Natural killer cell treated with Interleukin-12 subunit alpha and Interleukin-12 subunit beta and Interleukin-15 and Interleukin-18, amount 100 ng/mL, for 72 hours (primary cell): ENCODE measurements at regions not wholly inside any gene's neighbourhood (a gene's known extent, or its start where the extent isn't known, plus 50 kb on each side); places are given as distances from the start of the nearest gene placed in this dataset.
"Not testable (repeated sequence)": the region's sequence is repeated elsewhere in the genome, so short reads cannot be mapped to it uniquely, and the experiment has no call there.

Experiments used
- ATAC-seq, 2 donors: fragments of 150-1000 bp; cut with Tn5 transposase in 1 of 2; sonication (Bioruptor Pico), chemical (Tn5 transposase) in 1 of 2; 2 replicates each; pipeline ENCODE4 v1.10.0; 2021
- DNase-seq: peaks from one replicate; pipeline ENCODE4 v3.0.0; 2022; ENCODE audit warnings: low spot score
- H3K27ac Mint-ChIP-seq, 2 donors: 1 replicate in 1 of 2; 2 replicates in 1 of 2; pipeline ENCODE4 v1.8.0; 2022; ENCODE audit warnings: mixed read lengths in 2 of 2, mild to moderate bottlenecking in 1 of 2, moderate library complexity in 1 of 2
- H3K27me3 Mint-ChIP-seq, 2 donors: 1 replicate in 1 of 2; 2 replicates in 1 of 2; pipeline ENCODE4 v1.8.0; 2022; ENCODE audit warnings: mixed read lengths in 2 of 2
- H3K36me3 Mint-ChIP-seq: one replicate; pipeline ENCODE4 v1.8.0; 2022; ENCODE audit warnings: mixed read lengths
- H3K4me1 Mint-ChIP-seq, 2 donors: 1 replicate in 1 of 2; 2 replicates in 1 of 2; pipeline ENCODE4 v1.8.0; 2022; ENCODE audit warnings: low read depth in 2 of 2, mixed read lengths in 2 of 2, mild to moderate bottlenecking in 1 of 2
- H3K4me3 Mint-ChIP-seq: one replicate; pipeline ENCODE4 v1.8.0; 2022; ENCODE audit warnings: mixed read lengths
- H3K9me3 Mint-ChIP-seq: 2 replicates; pipeline ENCODE4 v1.8.0; 2022; ENCODE audit warnings: mixed read lengths

DNA sequence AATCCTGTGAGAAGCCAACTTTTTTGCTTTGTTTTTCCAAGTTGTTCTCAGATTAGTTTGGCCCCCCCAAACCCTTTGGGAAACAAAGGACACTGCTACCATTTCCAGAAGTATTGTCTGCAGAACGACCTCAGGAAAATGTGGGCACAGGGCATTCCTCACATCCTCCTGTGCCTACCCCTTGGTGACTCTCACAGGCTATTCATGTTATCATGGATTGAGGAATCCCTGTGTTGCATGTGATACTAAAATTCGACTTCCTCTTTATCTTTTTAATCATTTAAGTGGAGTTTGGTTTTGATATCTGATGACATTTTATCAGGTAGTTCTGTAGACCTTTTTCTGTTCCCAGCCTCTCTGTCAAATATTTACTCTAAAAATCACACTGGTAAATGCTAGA, 184.5 kb downstream of the FASLG start:
- Mint-ChIP-seq H3K4me3 (no peak overlapping the region), H3K27me3 (no peaks in the 10 kb centered on the region), H3K36me3 (peaks cover 12% of the 10 kb centered on the region), H3K27ac (peak overlapping the region in 1 of 2 donors; percentile 60), H3K4me1 (peaks cover 42 to 44% of the 10 kb centered on the region in 2 donors), H3K9me3 (peaks cover 10% of the 10 kb centered on the region)
- no peak for ATAC-seq
- DNase-seq: no peak

DNA sequence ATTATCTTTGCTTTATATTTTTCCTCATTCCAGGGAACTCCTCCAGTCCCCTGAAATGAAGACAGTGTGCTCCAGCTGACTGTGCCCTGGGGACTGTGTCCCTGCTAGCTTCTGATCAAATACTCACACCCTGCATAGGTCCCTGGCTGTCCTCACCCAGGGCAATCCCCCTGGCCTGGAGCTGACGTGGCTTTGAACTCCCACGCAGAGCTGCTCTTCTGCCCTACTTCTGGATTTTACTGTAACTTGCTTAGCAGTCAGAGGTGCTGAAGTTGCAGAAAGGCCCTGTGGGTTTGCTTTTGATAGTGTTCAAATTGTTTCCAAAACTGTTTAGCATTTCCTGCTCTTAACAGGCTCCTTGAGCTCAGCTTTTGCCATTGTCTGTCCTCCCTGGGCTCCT, 186.5 kb downstream of the FASLG start:
- Mint-ChIP-seq H3K9me3 (peaks cover 10% of the 10 kb centered on the region), H3K4me3 (peak overlapping the region; percentile 75), H3K36me3 (peaks cover 12% of the 10 kb centered on the region), H3K27ac (peak overlapping the region; percentile 89 to 98), H3K4me1 (peaks cover 32 to 38% of the 10 kb centered on the region in 2 donors), H3K27me3 (no peaks in the 10 kb centered on the region)
- peak; percentile 99 for ATAC-seq
- DNase-seq: peak; percentile 92

DNA sequence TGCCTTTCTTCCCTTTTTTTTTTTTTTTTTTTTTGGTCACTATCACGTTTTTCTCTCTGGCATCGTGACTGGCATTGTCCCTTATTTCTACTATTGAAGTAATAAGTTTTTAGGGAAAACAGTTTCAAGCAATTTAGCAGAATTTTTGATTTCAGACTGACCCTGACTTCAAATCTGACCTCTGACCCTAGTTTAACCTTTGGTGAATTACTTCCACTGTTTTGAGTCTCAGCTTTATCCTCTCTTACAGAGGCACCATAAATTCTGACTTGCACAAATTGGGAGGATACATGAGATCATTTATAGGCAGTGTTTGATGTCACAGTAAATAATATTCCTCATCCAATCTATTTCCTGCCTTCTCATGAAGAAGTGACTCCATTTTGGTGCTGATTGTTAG, 187.0 kb downstream of the FASLG start:
- peak overlapping the region; percentile 89 to 98 for H3K27ac Mint-ChIP-seq
- peaks cover 32 to 38% of the 10 kb centered on the region in 2 donors for H3K4me1 Mint-ChIP-seq
- ATAC-seq (no peak), DNase-seq (no peak)
- H3K27me3 Mint-ChIP-seq: no peaks in the 10 kb centered on the region
- H3K4me3 Mint-ChIP-seq: peak overlapping the region; percentile 75
- peaks cover 10% of the 10 kb centered on the region for H3K9me3 Mint-ChIP-seq
- peaks cover 12% of the 10 kb centered on the region for H3K36me3 Mint-ChIP-seq

DNA sequence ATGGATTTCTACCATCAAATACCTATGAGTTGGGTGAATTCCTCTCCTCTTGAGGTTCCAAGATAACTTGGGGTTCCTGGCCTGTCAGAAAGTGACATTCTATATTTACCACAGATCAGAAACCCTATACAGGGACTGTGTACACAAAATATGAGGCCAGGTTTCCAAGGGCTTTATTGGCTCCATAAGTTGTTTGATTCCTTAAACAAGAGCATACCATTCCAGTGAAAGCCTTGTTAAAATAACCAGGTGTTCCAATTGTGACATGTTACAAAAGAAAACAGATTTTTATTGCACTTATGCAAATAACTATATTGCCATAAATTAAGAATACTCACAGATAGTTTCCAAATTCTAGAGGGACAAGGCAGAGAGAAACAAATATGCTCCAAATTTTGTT, 188.9 kb downstream of the FASLG start:
- H3K36me3 Mint-ChIP-seq: peaks cover 12% of the 10 kb centered on the region
- H3K27ac Mint-ChIP-seq, H3K4me3 Mint-ChIP-seq, H3K9me3 Mint-ChIP-seq, ATAC-seq, H3K27me3 Mint-ChIP-seq, DNase-seq: not testable (repeated sequence)
- H3K4me1 Mint-ChIP-seq: peaks cover 28 to 30% of the 10 kb centered on the region in 2 donors

DNA sequence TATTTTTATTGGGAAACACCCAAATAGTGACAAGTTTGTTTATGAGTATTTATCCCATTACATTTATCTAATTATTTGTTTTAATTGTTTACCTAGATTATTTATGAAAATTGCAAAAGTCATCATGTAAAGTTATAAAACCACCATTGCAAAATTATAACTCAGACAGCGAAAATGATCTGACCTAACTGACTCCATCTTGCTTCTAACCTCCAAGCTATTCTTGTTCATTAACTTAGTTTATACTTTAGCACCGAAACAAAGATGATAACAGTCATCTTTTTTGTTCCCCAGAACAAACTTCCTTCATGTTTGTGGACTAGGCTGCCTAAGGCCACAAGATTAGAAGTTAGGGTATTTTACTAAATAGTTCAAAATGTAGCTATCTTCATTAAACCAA, 190.8 kb downstream of the FASLG start:
- Mint-ChIP-seq H3K27me3 (no peaks in the 10 kb centered on the region), H3K9me3 (peaks cover 9% of the 10 kb centered on the region), H3K4me3 (no peak overlapping the region), H3K27ac (no peak overlapping the region), H3K4me1 (peaks cover 25% of the 10 kb centered on the region in 2 donors), H3K36me3 (peaks cover 17% of the 10 kb centered on the region)
- ATAC-seq: no peak
- DNase-seq: no peak

DNA sequence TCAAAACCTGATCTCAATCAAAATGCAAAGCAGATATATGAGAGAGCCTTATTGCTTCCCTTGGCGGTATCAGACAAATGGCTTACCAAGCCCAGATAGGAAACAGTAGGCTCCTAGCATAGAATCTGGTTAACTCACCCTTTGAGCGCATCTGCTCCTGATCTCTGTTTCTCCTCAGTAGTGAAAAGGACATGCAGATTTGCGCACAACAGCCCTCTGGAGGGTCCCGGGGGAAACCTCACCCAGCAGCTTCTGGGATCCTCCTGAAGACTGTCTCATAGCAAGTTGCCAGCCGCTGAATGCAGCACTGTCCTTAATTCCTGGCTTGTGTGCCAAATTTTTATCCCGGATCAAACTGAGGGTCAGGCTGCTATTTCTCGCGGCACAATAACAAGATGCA, 192.2 kb downstream of the FASLG start:
- DNase-seq (no peak), ATAC-seq (no peak)
- Mint-ChIP-seq H3K27me3 (no peaks in the 10 kb centered on the region), H3K4me3 (no peak overlapping the region), H3K4me1 (peaks cover 11 to 20% of the 10 kb centered on the region in 2 donors), H3K9me3 (peaks cover 12% of the 10 kb centered on the region), H3K36me3 (peaks cover 20% of the 10 kb centered on the region), H3K27ac (peak overlapping the region in 1 of 2 donors; percentile 18)

DNA sequence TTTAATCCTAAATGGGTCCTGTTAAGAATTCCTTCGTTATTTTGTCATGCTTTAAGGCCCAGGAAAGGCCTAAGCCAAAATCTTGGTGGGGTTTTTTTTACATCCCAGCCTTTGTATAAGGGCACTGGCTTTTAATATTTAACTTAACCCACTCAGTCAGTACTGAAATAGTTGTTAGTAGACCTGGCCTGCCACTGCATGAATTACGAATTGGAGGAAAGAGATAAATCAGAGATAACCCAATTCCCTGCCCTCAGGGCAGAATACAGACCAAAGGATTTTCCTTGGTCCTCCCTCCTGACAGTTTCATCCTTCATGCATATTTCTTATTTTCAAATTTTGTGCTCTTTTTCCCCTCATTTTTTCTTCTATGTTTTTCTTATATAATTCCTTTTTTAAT, 193.0 kb downstream of the FASLG start:
- no peak overlapping the region for H3K27ac Mint-ChIP-seq
- ATAC-seq: no peak
- peaks cover 13% of the 10 kb centered on the region for H3K36me3 Mint-ChIP-seq
- H3K4me1 Mint-ChIP-seq: peaks cover 9 to 19% of the 10 kb centered on the region in 2 donors
- peaks cover 14% of the 10 kb centered on the region for H3K9me3 Mint-ChIP-seq
- no peaks in the 10 kb centered on the region for H3K27me3 Mint-ChIP-seq
- H3K4me3 Mint-ChIP-seq: no peak overlapping the region
- no peak for DNase-seq

DNA sequence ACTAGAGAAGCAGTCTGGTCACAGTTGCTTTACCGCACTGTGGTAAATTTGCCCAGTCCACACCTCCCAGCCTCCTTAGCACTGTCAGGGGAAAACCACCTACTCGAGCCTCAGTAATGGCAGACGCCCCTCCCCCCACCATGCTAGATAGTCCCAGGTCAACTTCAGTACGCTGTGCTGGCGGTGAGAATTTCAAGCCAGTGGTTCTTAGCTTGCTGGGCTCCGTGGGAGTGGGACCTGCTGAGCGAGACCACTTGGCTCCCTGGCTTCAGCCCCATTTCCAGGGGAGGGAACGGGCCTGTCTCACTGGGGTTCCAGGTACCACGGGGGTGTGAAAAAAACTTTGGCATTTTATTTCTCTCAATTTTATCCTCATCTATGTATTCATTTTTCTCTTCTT, 194.8 kb downstream of the TNFSF18 start:
- not testable (repeated sequence) for H3K4me3 Mint-ChIP-seq

DNA sequence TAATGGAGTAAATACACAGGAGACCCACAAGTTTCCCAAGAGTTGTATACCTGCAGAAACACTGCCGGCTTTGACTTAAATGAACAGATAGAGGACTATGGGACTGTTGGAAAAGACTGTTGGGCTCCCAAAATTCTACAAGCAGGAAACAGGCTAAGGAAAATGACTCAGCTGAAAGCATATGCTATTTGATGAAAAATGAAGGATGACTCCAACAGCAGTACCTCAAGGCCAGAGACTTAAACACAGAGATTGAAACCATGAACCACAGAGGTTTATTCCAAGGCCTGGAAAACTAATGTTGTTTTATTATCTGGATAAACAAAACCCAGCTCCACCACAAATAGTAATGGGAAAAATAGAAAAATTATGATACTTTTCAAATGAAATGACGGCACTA, 187.7 kb downstream of the TNFSF18 start:
- Mint-ChIP-seq H3K27ac (no peak overlapping the region), H3K27me3 (no peaks in the 10 kb centered on the region), H3K9me3 (no peaks in the 10 kb centered on the region), H3K4me3 (no peak overlapping the region), H3K36me3 (no peaks in the 10 kb centered on the region), H3K4me1 (peaks cover 5 to 14% of the 10 kb centered on the region in 2 donors)
- DNase-seq: no peak
- no peak for ATAC-seq

More for the DNA sequence above, 194.8 kb downstream of the TNFSF18 start:
- DNase-seq: peak; percentile 71
- peak in 1 of 2 donors; percentile 46 for ATAC-seq
- H3K27ac Mint-ChIP-seq: peak overlapping the region in 1 of 2 donors; percentile 25
- H3K27me3 Mint-ChIP-seq: not testable (repeated sequence)
- peaks cover 9 to 34% of the 10 kb centered on the region in 2 donors for H3K4me1 Mint-ChIP-seq
- H3K36me3 Mint-ChIP-seq: peaks cover 11% of the 10 kb centered on the region
- peaks cover 14% of the 10 kb centered on the region for H3K9me3 Mint-ChIP-seq

DNA sequence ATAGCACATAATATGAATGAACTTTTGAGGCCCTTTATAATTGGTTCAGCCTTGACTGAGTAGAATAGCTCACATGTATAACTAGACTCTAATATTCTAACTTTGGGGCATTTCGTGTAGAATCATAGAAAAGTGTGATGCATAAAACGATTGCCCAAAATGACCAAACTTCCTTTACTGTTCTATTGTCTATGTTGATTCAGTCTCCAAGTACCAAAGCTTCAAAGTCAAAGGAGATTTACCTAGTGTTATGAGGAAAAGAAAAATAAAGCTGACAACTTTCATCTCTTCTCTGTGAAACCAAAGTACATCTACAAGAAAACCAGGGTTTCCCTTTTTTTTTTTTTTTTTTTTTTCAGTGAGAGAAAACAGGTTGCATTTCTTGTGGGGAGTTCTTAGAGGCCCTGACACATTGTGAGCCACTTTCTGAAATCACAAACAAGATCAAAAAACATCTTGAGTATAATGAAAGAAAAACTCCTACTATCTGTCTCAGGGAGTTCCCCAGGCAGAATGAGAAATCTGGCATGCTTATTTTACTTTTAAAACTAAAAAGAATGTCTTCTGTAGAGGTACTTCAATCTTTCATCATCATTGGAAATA, 183.4 kb downstream of the TNFSF18 start:
- DNase-seq (no peak), ATAC-seq (peak; percentile 56 to 82)
- Mint-ChIP-seq H3K9me3 (no peaks in the 10 kb centered on the region), H3K36me3 (no peaks in the 10 kb centered on the region), H3K27me3 (no peaks in the 10 kb centered on the region), H3K4me1 (peaks cover 29 to 30% of the 10 kb centered on the region in 2 donors), H3K27ac (peak overlapping the region; percentile 56 to 90), H3K4me3 (peak overlapping the region; percentile 44)

DNA sequence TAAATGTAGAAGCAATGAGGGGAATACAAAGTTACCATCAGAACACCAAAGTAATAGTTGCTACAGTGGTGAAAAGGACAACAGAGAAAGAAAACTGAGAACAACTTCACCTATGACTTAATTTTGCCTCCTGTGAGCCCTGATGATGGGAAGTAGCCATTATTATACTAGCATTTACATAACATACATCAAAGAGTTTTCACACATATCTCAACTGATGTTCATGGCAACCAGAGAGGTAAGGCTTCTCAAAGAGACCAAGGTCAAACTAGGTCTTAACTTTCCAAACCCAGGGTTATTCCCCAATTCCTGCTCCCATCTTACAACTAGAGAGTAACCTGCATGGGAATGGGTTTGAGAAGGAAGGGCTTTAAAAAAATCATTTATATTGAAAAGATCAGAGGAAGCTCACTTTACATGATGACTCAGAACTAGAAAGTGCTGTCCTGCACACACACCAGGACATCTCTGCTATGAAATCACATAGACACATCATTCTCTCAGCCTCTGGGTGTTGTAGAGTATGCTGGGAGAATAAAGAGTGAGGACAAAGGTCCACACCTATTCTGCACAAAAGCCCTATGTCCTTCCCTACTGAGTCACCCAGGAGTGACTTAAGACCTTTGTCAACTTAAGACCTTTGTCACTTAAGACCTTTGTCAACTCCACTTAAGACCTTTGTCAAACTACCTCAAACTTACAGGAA, 179.7 kb downstream of the TNFSF18 start:
- peaks cover 54 to 58% of the 10 kb centered on the region in 2 donors for H3K4me1 Mint-ChIP-seq
- H3K4me3 Mint-ChIP-seq: peak overlapping the region; percentile 59
- peak overlapping the region; percentile 83 to 87 for H3K27ac Mint-ChIP-seq
- H3K27me3 Mint-ChIP-seq: no peaks in the 10 kb centered on the region
- ATAC-seq: peak; percentile 80 to 87
- peak; percentile 69 for DNase-seq
- H3K36me3 Mint-ChIP-seq: peaks cover 4% of the 10 kb centered on the region
- peaks cover 7% of the 10 kb centered on the region for H3K9me3 Mint-ChIP-seq

DNA sequence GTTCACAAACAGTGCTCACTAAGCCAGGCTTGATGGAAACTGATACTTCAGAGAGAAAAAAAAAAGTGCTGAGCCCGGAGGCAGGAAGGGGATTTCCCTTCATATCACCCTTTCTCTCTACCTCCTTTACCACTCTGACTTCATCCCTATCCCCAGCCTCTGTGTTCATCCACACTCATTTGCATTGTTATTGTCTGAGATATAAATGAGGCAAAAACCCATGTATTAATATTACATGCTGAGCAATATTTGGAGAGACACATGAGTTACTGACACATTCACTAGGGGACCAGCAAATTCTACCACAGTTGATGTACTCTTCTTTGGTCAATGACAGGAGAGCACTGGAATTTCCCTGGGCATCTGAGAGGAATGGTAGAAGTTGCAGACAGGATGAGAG, 175.8 kb downstream of the TNFSF18 start:
- DNase-seq (peak; percentile 79), ATAC-seq (peak; percentile 88 to 91)
- Mint-ChIP-seq H3K9me3 (peaks cover 13% of the 10 kb centered on the region), H3K4me3 (peak overlapping the region; percentile 59), H3K36me3 (peaks cover 13% of the 10 kb centered on the region), H3K27me3 (no peaks in the 10 kb centered on the region), H3K4me1 (peaks cover 58 to 62% of the 10 kb centered on the region in 2 donors), H3K27ac (peak overlapping the region; percentile 51 to 87)

DNA sequence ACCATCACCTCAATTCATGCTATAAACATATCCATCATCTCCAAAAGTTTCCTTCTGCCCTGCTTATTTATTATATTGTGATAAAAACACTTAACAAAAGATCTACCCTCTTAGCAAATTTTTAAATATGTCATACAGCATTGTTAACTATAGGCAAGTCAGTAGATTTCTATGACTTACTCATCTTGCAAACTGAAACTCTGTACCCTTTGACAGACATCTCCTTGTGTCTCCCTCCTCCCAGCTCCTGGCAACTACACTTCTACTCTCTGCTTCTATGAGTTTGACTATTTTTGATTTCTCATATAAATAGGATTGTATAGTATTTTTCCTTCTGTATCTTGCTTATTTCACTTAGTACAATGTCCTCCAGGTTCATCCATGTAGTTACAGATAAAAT, 174.8 kb downstream of the TNFSF18 start:
- H3K4me3 Mint-ChIP-seq: peak overlapping the region; percentile 56
- peaks cover 51 to 59% of the 10 kb centered on the region in 2 donors for H3K4me1 Mint-ChIP-seq
- H3K27ac Mint-ChIP-seq: peak overlapping the region; percentile 51 to 71
- DNase-seq: no peak
- ATAC-seq: peak in 1 of 2 donors; percentile 53
- peaks cover 13% of the 10 kb centered on the region for H3K9me3 Mint-ChIP-seq
- peaks cover 23% of the 10 kb centered on the region for H3K36me3 Mint-ChIP-seq
- no peaks in the 10 kb centered on the region for H3K27me3 Mint-ChIP-seq

DNA sequence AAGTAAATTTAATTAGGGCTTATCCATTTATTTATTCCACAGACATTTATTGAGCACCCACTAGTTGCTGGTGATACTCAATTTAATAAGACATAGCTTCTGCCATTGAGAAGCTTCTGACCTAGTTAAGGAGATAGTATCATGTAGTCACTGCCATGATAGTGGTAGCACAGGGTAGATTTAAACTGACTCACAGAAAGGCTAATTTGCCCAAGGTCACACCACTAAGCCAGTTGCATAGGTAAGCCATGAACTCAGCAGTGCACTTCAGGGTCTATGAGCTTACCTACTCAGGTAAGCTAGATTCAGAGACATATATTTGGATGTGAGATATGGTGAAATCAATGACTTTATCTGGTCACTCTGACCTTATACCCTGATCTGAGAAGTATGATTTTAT, 168.4 kb downstream of the TNFSF18 start:
- H3K4me3 Mint-ChIP-seq: peak overlapping the region; percentile 60
- no peak for ATAC-seq
- H3K36me3 Mint-ChIP-seq: peaks cover 21% of the 10 kb centered on the region
- no peaks in the 10 kb centered on the region for H3K27me3 Mint-ChIP-seq
- H3K27ac Mint-ChIP-seq: peak overlapping the region; percentile 80 to 94
- peaks cover 38 to 49% of the 10 kb centered on the region in 2 donors for H3K4me1 Mint-ChIP-seq
- peaks cover 6% of the 10 kb centered on the region for H3K9me3 Mint-ChIP-seq
- DNase-seq: no peak
